HCT116 (cell line): ENCODE measurements at regions not wholly inside any gene's neighbourhood (a gene's known extent, or its start where the extent isn't known, plus 50 kb on each side); places are given as distances from the start of the nearest gene placed in this dataset.

ENCODE experiments used
- ATAC-seq: fragments of 200-7000 bp; cut with Tn5 transposase; 2 replicates; pipeline ENCODE4 v1.9.1; 2020; ENCODE audit warnings: mild to moderate bottlenecking, moderate library complexity
- BruUV-seq: library from RNA; stranded (reverse); fragments of 400-500 nt; replicated peaks from 2 replicates; lab custom pipeline; 2021; lab: Mats Ljungman, UMichigan
- CTCF ChIA-PET: fragments of 300-600 bp; sonication (Branson Sonifier 250); formaldehyde crosslinking; loops from one replicate; lab custom pipeline; 2021; ENCODE audit warnings: antibody characterized with exemption; lab: Charles Lee
- POLR2A ChIA-PET: fragments of 300-600, 350-600 bp; sonication (Branson Sonifier 250); formaldehyde crosslinking; loops from one replicate; lab custom pipeline; 2021; ENCODE audit warnings: antibody characterized with exemption; lab: Charles Lee
- RAD21 ChIA-PET, 2 experiments: fragments of 300-600 bp; sonication (Branson Sonifier 250); formaldehyde crosslinking; loops; one replicate each; lab custom pipeline; 2023; ENCODE audit warnings: low total read pairs in 2 of 2; ENCODE audit not compliant: uncharacterized antibody in 2 of 2, unreplicated experiment in 2 of 2, low non-redundant PET in 1 of 2; lab: Charles Lee
- DNase-seq: peaks from one replicate; pipeline ENCODE4 v3.0.0-alpha.2; 2010; ENCODE audit warnings: low read depth, low spot score
- H2AFZ ChIP-seq: fragments of 200-600 bp; shearing (Covaris generic), sonication (generic); 2 replicates; pipeline ENCODE4 v1.6.1; 2017; ENCODE audit warnings: low read depth, mixed run types, mixed read lengths, antibody characterized with exemption, low read length; ENCODE audit not compliant: poor library complexity, severe bottlenecking
- H3K27ac ChIP-seq: 2 replicates; pipeline ENCODE4 v1.5.1; 2012; ENCODE audit warnings: low read depth, low read length
- H3K27me3 ChIP-seq: fragments of 200-600 bp; sonication (generic); 2 replicates; pipeline ENCODE4 v1.6.1; 2016; ENCODE audit warnings: mixed run types, low read length, mixed read lengths; ENCODE audit not compliant: insufficient read depth
- H3K36me3 ChIP-seq, 2 experiments: fragments of 200-500 bp in 1 of 2; fragments of 200-600 bp in 1 of 2; sonication (Bioruptor generic) in 1 of 2; sonication (generic) in 1 of 2; 2 replicates each; pipeline versions ENCODE4 v1.5.1 to v1.6.1; 2014 to 2016; ENCODE audit warnings: low read length in 2 of 2, inconsistent platforms in 1 of 2, mixed read lengths in 1 of 2, mixed run types in 1 of 2; ENCODE audit not compliant: insufficient read depth in 2 of 2, control insufficient read depth in 1 of 2
- H3K4me1 ChIP-seq, 2 experiments: fragments of 200-600 bp in 1 of 2; sonication (generic) in 1 of 2; 2 replicates each; pipeline versions ENCODE4 v1.5.1 to v1.6.1; 2012 to 2017; ENCODE audit warnings: low read length in 2 of 2, inconsistent platforms in 1 of 2, mild to moderate bottlenecking in 1 of 2, mixed read lengths in 1 of 2, mixed run types in 1 of 2, moderate library complexity in 1 of 2; ENCODE audit not compliant: insufficient read depth in 2 of 2, control insufficient read depth in 1 of 2
- H3K4me2 ChIP-seq: fragments of 200-600 bp; sonication (generic); 2 replicates; pipeline ENCODE4 v1.6.1; 2017; ENCODE audit warnings: mixed run types, low read length, mixed read lengths
- H3K4me3 ChIP-seq, 2 experiments: fragments of 200-600 bp in 1 of 2; sonication (generic) in 1 of 2; replicated peaks in 1 of 2; 2 replicates each; pipeline ENCODE4 v1.5.1; 2011 to 2016; ENCODE audit warnings: low read length in 2 of 2, control low read depth in 1 of 2, low read depth in 1 of 2, mild to moderate bottlenecking in 1 of 2, mixed read lengths in 1 of 2, mixed run types in 1 of 2
- H3K79me2 ChIP-seq: fragments of 200-600 bp; sonication (generic); 2 replicates; pipeline ENCODE4 v1.6.1; 2017; ENCODE audit warnings: mild to moderate bottlenecking, mixed run types, low read length, moderate library complexity, mixed read lengths; ENCODE audit not compliant: insufficient read depth
- H3K9ac ChIP-seq: fragments of 200-600 bp; sonication (generic); 2 replicates; pipeline ENCODE4 v1.6.1; 2016; ENCODE audit warnings: low read length, mixed read lengths
- H3K9me2 ChIP-seq: fragments of 200-600 bp; sonication (generic), shearing (Covaris generic); 2 replicates; pipeline ENCODE4 v1.6.1; 2017; ENCODE audit warnings: mixed run types, mild to moderate bottlenecking, moderate library complexity; ENCODE audit not compliant: insufficient read depth
- H3K9me3 ChIP-seq, 2 experiments: fragments of 200-500 bp in 1 of 2; fragments of 200-600 bp in 1 of 2; sonication (Bioruptor generic) in 1 of 2; sonication (generic) in 1 of 2; 2 replicates each; pipeline ENCODE4 v1.6.1; 2014 to 2017; ENCODE audit warnings: low read length in 2 of 2, mixed read lengths in 2 of 2, inconsistent platforms in 1 of 2, low read depth in 1 of 2, mild to moderate bottlenecking in 1 of 2, mixed run types in 1 of 2, moderate library complexity in 1 of 2; ENCODE audit not compliant: control insufficient read depth in 1 of 2, insufficient read depth in 1 of 2
- H4K20me1 ChIP-seq: fragments of 200-600 bp; sonication (generic), shearing (Covaris generic); 2 replicates; pipeline ENCODE4 v1.6.1; 2017; ENCODE audit warnings: mixed run types, mild to moderate bottlenecking, moderate library complexity; ENCODE audit not compliant: insufficient read depth
- ELF1 ChIP-seq: IDR thresholded peaks from 2 replicates; pipeline ENCODE4 v1.6.1; 2012; ENCODE audit warnings: low read depth, borderline replicate concordance
- RAD21 ChIP-seq: IDR thresholded peaks from 2 replicates; pipeline ENCODE4 v1.6.1; 2012; ENCODE audit warnings: low read depth, mild to moderate bottlenecking
- SRF ChIP-seq: IDR thresholded peaks from 2 replicates; pipeline ENCODE4 v1.6.1; 2012; ENCODE audit warnings: low read depth
- ZNF274 ChIP-seq: fragments of 200-500 bp; sonication (Bioruptor generic); IDR thresholded peaks from 2 replicates; pipeline ENCODE4 v1.6.1; 2014; ENCODE audit warnings: mild to moderate bottlenecking, low read depth, low read length, inconsistent platforms
- intact Hi-C: fragments of 100-400 bp; cut with micrococcal nuclease; formaldehyde crosslinking; loops from 2 replicates; pipeline ENCODE4 v1.10.0; 2022
- TF ChIP-seq, protein P1 (sequence below): IDR thresholded peaks from 2 replicates; pipeline ENCODE4 v1.6.1; 2011; ENCODE audit warnings: mild to moderate bottlenecking, low read length, moderate library complexity; ENCODE audit not compliant: insufficient replicate concordance; ENCODE audit errors: extremely low read depth
- TF ChIP-seq, protein P2 (sequence below): IDR thresholded peaks from 2 replicates; pipeline ENCODE4 v1.6.1; 2012; ENCODE audit warnings: low read depth
- TF ChIP-seq, protein P3 (sequence below): IDR thresholded peaks from 2 replicates; pipeline ENCODE4 v1.6.1; 2012

DNA sequence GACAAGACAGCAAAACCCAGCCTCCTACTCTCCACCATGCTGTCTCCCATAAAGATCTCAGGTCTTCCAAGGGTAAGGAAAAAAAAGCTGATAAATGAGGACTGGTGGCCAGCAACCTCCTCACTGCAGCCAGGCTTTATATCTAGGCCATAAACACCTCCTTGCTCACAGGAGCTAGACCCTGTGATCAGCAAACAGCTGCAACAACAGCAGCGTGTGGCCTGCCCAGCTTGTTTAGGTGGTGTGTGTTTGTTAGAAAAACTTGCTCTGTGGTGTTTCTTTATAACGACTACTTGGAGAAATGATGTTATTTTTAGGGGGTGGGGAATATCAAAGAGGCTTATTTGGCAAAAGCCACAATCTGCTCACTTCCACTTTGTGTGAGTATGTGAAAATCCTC lies 880.9 kb upstream of the AMELY start:
- no peak overlapping the region for H3K4me3 ChIP-seq
- ChIA-PET CTCF (no interaction called here), RAD21 (no interaction called here), POLR2A (no interaction called here)
- H3K27ac ChIP-seq: no peak overlapping the region
- H3K9me2 ChIP-seq: no peaks in the 10 kb centered on the region
- H3K9ac ChIP-seq: no peak overlapping the region
- H3K79me2 ChIP-seq: no peaks in the 10 kb centered on the region
- BruUV-seq: no TSS peak
- no peak overlapping the region for H3K4me2 ChIP-seq
- H3K36me3 ChIP-seq: no peaks in the 10 kb centered on the region
- TF ChIP-seq, protein P1, sequence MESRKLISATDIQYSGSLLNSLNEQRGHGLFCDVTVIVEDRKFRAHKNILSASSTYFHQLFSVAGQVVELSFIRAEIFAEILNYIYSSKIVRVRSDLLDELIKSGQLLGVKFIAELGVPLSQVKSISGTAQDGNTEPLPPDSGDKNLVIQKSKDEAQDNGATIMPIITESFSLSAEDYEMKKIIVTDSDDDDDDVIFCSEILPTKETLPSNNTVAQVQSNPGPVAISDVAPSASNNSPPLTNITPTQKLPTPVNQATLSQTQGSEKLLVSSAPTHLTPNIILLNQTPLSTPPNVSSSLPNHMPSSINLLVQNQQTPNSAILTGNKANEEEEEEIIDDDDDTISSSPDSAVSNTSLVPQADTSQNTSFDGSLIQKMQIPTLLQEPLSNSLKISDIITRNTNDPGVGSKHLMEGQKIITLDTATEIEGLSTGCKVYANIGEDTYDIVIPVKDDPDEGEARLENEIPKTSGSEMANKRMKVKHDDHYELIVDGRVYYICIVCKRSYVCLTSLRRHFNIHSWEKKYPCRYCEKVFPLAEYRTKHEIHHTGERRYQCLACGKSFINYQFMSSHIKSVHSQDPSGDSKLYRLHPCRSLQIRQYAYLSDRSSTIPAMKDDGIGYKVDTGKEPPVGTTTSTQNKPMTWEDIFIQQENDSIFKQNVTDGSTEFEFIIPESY: no peak
- TF ChIP-seq ZNF274 (no peak), ELF1 (no peak), RAD21 (no peak), SRF (no peak)
- TF ChIP-seq, protein P2, sequence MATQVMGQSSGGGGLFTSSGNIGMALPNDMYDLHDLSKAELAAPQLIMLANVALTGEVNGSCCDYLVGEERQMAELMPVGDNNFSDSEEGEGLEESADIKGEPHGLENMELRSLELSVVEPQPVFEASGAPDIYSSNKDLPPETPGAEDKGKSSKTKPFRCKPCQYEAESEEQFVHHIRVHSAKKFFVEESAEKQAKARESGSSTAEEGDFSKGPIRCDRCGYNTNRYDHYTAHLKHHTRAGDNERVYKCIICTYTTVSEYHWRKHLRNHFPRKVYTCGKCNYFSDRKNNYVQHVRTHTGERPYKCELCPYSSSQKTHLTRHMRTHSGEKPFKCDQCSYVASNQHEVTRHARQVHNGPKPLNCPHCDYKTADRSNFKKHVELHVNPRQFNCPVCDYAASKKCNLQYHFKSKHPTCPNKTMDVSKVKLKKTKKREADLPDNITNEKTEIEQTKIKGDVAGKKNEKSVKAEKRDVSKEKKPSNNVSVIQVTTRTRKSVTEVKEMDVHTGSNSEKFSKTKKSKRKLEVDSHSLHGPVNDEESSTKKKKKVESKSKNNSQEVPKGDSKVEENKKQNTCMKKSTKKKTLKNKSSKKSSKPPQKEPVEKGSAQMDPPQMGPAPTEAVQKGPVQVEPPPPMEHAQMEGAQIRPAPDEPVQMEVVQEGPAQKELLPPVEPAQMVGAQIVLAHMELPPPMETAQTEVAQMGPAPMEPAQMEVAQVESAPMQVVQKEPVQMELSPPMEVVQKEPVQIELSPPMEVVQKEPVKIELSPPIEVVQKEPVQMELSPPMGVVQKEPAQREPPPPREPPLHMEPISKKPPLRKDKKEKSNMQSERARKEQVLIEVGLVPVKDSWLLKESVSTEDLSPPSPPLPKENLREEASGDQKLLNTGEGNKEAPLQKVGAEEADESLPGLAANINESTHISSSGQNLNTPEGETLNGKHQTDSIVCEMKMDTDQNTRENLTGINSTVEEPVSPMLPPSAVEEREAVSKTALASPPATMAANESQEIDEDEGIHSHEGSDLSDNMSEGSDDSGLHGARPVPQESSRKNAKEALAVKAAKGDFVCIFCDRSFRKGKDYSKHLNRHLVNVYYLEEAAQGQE: no peak
- TF ChIP-seq, protein P3, sequence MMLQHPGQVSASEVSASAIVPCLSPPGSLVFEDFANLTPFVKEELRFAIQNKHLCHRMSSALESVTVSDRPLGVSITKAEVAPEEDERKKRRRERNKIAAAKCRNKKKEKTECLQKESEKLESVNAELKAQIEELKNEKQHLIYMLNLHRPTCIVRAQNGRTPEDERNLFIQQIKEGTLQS: no peak
- TF ChIP-seq, all 23 proteins: peak for 0
- Histone ChIP-seq H3K9me3 (no peaks in the 10 kb centered on the region), H4K20me1 (no peaks in the 10 kb centered on the region), H2AFZ (no peak overlapping the region), H3K4me1 (no peaks in the 10 kb centered on the region), H3K27me3 (no peaks in the 10 kb centered on the region)
- intact Hi-C loops: no loop called here
- DNase-seq: no peak
- ATAC-seq: no peak
